ENCODE measurements at regions not wholly inside any gene's neighbourhood (a gene's known extent, or its start where the extent isn't known, plus 50 kb on each side); places are given as distances from the start of the nearest gene placed in this dataset.

DNA sequence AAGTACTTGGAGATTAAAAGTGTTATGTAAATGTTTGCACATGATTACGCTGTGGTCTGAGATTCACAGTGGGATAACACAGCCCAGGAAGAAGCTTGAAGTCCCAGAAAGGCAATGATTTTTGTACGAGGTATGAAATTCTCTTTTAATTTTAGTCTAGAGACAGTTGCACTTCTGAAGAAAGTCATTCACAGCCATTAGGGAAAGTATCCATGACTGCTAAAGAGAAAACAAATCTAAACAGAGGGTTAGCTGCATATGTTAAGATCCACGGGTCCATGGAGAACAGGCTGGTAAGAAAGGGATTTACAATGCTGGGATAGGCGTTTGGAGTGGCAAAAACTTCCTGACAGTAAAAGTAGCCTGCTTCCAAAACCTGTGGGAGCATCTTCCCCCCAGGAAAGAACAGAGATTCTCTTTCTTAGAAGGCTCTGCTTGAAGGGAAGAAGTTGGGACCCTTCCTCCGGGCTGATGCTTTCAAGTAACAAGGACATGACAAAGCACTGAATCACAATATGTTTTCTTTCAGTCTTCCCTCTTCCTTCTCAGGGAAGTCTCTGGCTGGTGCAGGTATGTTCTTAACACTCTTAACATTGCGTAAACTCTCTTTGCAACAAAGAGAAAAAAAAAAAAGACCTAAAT lies 220.8 kb upstream of the CELF2 start:
- DNase-seq (ENCODE audit: low spot score), result peak; percentile 51

DNA sequence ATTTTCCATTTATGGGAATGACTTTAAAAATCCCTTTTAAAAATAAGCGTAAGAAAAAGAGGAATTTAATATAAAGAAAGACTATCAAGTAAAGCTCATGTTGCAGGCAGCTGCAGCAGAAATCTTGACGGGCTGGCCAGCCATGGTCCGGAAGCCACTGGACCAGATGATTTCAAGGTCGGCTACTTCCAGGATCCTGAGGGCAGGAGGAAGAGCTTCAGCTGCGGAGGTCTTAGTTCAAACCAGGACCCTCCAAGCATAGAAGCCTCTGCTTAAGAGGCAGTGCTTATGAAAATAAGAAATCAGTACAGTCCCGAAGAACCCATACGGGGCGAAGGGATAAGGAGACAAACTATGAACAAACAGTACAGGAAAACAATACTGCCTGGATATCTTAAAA lies 220.2 kb upstream of the CELF2 start:
- peak; percentile 40 for DNase-seq (ENCODE audit: low spot score)
- in situ Hi-C loops (cut with HindIII; ENCODE audit: low sequenced_read_pairs), result no loop called here

More for the DNA sequence above, 220.8 kb upstream of the CELF2 start:
- in situ Hi-C loops (cut with HindIII; ENCODE audit: low sequenced_read_pairs), result no loop called here

DNA sequence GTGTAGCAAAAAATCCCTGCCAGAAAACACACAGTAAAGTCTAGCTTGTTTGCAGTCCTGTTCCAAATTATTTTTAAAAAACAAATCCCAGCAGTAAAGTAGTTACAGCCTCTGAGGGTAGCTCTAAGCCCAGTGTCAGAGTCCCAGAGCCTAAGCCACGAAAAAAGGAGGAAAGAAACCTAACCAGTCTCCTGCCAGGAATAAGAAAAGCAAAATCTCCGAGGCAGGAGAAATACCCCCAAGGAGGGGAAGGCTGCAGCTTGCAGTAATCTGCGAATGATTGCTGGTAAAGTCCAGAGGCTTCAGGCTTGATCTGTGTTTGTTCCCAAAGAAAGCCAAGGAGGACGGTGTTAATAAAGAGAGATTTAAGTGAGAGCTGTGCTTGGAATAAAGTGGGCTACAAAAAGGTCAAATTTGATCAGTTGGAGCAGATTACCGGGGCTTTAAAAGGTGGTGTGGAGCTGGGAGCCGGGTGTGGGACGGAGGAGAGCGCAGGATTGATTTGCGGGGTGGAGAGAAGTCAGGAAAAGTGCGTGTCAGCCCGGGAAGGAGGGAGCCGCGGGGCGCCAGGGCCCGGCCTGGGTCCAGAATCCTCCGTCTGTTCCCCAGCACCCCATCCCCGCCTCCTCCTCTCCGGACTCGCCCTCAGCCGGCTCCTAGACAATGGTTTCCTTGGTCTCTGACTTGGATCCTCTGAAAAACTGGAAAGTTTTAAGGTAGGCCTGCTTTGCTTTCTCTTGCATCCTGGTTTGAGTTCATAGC lies 219.4 kb upstream of the CELF2 start:
- in situ Hi-C loops (cut with HindIII; ENCODE audit: low sequenced_read_pairs), result no loop called here
- peak; percentile 60 for DNase-seq (ENCODE audit: low spot score)

DNA sequence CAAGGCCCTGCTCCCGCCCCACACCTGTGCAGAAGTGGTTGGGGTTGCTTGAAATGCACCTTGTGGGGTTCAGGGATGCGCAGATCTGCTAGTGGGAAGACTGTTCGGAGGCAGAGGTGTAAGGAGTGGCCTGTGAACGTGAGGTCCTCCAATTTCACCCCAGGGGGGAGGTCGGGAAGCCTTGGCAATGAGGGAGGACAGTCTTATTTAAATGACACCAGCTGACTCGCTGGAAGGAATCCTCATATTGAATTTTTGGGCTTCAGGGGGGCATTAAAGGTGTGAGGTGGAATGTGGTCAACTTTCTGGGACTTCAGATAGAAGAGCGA lies 218.8 kb upstream of the CELF2 start:
- in situ Hi-C loops (cut with HindIII; ENCODE audit: low sequenced_read_pairs), result no loop called here
- no peak for DNase-seq (ENCODE audit: low spot score)

DNA sequence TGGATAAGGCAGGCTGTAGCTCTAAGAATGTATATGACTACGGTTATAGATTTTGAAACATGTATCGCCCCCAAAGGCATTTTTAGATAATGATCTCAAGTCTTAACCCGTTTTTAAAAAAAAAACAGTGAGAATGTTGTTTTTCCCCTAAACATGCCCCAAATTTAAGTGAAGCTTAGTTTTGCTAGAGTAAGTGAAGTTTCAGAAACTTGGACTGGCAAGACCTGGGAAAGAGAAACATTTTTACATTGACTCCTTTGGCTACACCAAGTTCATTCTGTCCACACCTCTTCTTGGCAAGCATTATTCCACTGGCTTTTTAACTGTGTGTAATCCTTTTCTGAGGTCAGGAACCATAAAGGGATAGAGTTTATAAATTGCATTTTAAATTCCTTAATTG lies 216.7 kb upstream of the CELF2 start:
- in situ Hi-C loops (cut with HindIII; ENCODE audit: low sequenced_read_pairs), result no loop called here
- DNase-seq (ENCODE audit: low spot score), result no peak

DNA sequence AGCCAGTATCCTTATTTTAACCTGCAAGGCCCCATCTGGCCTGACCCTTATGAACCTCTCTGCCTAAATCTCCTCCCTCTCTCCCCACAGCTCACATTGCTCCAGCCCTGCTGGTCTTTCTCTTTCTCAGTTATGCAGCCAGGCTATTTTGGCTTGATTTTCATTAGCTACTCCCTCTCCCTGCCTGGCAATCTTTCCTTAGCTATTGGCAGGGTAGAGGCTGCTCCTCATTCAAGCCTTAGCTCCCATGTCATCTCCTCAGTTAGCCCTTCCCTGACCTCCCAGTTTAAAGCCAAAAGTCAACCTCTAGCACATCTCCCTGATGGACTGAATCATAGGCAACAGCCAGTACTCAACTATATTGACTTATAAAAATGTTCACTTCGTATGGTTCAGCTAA lies 214.4 kb upstream of the CELF2 start:
- DNase-seq (ENCODE audit: low spot score), result peak; percentile 77
- in situ Hi-C loops (cut with HindIII; ENCODE audit: low sequenced_read_pairs), result no loop called here

DNA sequence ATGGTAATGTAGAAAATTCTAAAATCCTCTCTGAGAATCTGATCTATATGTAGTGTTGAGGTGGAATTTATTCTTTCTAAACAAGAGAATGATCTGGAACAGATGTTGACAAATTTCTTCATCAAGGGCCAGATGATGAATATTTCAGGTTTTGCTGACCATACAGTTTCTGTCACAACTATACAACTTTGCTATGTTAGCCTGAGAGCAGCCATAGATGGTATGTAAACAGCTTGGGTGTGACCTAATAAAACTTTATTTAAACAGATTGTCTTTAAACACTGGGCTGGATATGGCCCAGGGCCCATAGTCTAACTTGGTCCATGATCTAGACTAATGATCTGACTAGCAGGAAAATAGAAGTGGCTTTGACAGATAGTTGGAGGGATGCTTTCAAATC lies 213.6 kb upstream of the CELF2 start:
- no peak for DNase-seq (ENCODE audit: low spot score)
- in situ Hi-C loops (cut with HindIII; ENCODE audit: low sequenced_read_pairs), result no loop called here

DNA sequence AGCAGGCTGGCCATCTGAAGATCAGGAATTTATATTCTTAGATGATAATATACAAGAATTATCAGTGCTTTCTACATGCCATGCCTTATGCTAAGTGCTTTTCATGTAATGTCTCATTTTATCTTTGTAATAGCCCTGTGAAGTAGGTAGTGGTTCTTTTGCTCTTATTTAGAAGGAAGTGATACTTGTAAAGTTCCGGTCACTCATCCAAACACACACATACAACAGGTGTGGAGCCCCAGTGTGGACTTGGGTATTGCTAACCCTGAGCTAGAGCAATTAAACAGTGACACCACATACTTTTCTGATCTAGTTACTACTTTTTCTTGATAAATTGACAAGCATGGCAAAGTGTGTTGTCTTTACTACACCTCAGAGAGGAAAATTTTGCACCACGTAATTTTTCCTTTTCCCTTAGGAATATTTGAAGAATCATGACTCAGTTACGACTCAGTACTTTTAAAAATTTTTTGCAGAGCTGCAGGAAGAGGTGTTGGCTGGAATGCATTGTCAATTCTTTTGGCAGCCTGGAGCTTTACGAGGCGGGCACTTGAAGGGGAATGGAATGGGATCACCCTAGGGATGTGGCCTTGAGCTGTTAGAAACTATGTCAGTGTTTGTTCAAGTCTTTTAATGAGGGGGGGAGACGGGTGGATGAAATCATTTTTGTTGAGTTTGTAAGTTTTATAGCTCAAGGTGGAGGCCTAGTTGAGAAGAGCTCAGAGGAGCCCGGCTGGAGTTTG lies 212.5 kb upstream of the CELF2 start:
- in situ Hi-C loops (cut with HindIII; ENCODE audit: low sequenced_read_pairs), result no loop called here
- no peak for DNase-seq (ENCODE audit: low spot score)

DNA sequence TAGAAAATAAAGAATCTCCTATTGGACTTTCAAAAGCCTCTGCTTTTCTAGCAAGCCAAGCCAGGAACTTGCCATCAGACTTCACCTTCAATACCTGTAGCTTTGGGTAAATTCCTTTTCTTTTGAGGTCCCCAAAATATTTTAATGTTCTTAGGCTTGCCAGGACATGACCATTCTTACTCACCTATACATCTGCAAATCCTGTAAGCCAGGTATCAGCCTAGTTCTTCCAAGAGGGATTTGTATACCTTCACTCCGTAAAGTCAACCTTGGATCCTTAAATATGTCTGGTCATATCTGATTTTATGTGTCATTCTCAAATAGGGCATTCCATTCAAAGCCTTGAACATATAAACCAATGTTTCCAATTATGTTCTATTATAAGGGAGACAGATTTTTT lies 210.6 kb upstream of the CELF2 start:
- in situ Hi-C loops (cut with HindIII; ENCODE audit: low sequenced_read_pairs), result no loop called here
- DNase-seq (ENCODE audit: low spot score), result no peak

DNA sequence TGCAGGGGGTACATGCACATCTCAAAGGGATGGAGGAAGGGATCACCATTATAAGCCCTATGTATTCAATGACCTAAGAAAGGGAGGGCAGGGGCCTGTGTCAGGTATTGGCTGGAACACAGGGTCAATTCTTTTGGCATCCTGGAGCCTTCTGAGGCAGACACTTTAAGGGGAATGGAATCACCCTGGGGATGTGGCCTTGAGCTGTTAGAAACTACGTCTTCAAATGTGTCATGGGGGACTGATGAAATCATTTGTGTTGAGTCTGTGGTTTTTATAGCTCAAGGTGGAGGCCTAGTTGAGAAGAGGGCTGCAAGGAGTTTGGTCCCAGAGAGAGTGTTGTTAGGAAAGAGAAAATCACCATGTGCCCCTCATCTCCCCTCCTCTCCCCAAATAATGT lies 206.1 kb upstream of the CELF2 start:
- DNase-seq (ENCODE audit: low spot score), result no peak
- in situ Hi-C loops (cut with HindIII; ENCODE audit: low sequenced_read_pairs), result no loop called here

DNA sequence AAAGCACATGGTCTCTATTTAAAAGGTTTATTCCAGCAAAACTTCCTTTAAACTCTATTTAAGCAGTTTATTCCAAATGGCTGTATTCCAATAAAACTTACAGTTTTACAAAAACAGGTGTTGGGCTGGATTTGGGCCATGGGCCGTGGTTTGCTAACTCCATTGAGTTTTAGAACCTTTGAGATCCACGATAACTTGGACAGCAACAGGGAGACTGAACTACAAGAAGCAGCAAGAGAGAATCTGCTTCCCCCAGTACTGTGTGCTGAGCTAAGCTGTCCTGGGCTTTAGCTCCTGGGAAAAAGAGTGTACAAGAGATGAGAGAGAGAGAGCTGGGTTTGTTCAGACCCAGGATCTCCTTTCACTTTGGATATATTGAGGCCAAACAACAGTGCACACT lies 204.0 kb upstream of the CELF2 start:
- no peak for DNase-seq (ENCODE audit: low spot score)
- in situ Hi-C loops (cut with HindIII; ENCODE audit: low sequenced_read_pairs), result no loop called here

DNA sequence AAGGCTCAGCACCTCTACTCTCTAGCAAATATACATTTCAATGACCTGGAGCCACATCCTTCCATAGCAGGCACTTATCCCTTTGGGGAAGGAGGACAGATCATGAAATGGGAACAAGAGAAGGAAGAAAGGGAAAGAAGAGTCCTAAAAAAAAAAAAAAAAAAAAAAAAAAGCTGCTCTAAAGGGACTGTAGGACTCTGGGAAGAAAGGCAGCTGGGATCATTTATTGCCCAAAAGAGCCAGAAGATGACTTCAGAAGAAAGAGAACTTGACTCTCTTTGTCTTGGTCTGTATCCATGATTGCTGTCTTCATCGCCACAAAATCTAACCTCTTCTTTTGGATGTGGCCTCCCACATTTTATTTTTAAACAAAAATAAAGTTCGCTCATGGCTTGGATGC lies 203.6 kb upstream of the CELF2 start:
- DNase-seq (ENCODE audit: low spot score), result no peak
- in situ Hi-C loops (cut with HindIII; ENCODE audit: low sequenced_read_pairs), result no loop called here

DNA sequence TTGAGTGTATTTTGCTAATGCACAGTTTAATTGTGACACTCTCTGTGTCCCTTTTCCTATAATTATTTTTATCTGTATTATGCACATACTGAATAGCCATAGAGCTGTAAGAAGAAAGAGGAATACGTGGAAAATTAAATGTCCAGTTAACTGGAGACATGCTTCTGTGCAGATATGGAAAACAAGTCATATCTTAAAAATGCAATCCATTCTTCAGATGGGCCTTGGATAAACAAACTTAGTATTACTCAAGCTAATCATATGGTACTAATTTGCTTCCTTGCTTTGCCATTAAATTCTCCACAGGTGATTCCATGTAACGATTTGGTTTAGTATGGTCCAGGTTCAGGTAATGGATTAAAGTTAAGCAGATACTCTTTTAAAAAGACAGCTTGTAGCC lies 201.2 kb upstream of the CELF2 start:
- in situ Hi-C loops (cut with HindIII; ENCODE audit: low sequenced_read_pairs), result no loop called here
- DNase-seq (ENCODE audit: low spot score), result no peak

DNA sequence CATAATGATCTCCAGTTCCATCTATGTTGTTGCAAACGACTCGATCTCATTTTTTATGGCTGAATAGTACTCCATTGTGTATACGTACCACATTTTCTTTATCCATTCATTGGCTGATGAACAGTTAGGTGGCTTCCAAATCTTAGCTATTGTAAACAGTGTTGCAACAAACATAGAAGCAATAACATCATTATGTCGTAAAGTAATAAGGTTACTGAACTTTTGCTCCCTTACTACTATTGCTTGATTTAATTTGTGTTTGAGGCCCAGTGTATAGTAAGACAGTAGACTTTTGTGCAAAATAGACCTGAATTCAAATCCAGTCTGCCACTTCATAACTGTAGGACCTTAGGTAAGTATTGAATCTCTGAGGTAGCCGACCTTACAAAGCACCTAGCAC lies 200.1 kb upstream of the CELF2 start:
- no peak for DNase-seq (ENCODE audit: low spot score)

DNA sequence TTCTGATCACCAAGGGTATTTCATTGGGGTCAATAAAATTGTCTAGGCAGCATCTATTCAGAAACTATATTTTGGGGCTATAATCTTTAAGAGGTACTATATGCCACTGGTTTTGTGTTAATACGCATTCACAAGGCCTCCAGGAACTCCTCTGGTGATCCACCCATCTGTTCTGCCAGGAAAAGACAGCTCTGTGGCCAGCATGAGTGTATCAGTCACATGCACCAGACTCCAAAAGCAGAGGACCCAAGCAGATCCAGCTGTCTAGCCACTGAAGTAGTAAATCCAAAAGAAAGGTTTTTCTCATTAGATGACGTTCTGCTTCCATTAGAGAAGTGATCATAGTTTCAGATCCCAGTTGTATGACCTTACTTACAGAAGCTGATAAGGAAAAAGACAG lies 199.6 kb upstream of the CELF2 start:
- DNase-seq (ENCODE audit: low spot score), result no peak
- in situ Hi-C loops (cut with HindIII; ENCODE audit: low sequenced_read_pairs), result no loop called here

More for the DNA sequence above, 200.1 kb upstream of the CELF2 start:
- in situ Hi-C loops (cut with HindIII; ENCODE audit: low sequenced_read_pairs), result no loop called here

DNA sequence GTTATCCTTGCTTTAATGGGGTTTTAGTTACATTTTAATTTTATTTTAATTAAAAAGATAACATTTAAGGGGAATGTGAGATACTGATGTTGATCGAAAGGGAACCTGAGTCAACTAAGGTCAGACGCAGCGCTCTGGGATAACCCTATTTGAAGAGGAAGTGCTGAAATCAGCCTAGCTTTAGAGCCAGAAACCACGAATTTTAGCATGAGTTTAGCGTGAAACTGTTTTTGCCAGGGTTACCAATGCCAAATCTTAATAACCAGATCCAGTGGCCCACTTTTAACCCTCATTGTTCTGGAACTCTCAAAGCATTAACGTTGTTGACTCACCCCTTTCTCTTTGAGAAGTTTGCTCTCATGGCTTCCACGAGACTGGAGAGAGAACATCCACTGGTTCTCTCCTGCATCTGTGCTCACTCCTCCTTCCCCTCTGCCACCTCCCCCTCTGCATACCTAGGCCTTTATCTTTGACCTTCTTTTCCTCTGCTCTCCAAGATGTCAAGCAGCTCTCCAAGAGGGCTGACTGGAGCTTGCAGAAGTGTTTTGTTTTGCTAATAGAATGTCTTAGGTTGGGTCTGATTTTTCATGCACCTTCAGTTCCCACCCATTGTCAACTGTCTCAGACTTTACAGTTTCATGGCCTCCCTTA lies 198.3 kb upstream of the CELF2 start:
- in situ Hi-C loops (cut with HindIII; ENCODE audit: low sequenced_read_pairs), result no loop called here
- no peak for DNase-seq (ENCODE audit: low spot score)

DNA sequence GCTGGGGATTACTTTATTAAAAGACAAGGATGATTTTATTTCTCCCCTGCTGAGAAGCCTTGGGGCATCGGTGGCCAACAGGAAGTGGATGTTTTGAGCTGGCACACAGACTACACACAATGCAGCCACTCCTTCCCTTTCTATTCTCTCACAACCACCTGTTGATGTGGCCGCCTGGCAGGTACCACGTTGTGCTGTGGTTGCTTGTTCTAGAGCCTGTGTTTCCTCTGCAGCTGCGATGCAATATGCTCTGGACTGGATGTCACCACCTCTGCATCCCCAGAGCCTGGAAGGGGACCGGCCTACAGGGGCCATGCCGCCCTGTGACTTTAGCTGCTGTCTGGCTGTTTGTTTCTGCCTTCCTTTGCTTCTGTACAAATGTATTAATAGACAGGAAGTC lies 195.7 kb upstream of the CELF2 start:
- DNase-seq (ENCODE audit: low spot score), result no peak
- in situ Hi-C loops (cut with HindIII; ENCODE audit: low sequenced_read_pairs), result no loop called here

DNA sequence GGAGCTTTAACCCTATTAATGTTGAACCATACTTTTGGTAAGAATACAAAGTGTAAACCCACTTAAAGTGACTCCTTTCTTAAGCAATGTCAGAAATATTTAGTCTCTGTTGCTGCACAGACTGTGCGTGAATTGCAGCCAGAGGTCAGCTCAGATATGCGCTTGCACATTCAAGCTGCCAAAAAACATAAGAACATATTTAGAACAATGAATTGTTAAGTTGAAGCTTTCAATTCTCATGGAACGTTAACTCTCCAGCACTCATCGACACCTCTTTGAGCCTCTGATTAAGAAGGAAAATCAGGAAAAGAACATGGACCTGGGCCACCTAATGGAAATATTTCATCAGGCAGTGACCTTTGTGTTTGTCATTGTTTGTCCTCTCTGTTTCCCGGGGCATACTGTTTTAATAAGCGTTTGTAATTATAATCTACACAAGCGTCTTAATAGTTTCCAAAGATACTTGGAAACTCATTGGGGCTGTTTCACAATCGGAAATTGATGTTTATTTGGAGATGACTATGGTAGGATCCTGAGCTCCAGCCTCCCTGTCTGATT lies 193.0 kb upstream of the CELF2 start:
- DNase-seq (ENCODE audit: low spot score), result no peak
- in situ Hi-C loops (cut with HindIII; ENCODE audit: low sequenced_read_pairs), result no loop called here

DNA sequence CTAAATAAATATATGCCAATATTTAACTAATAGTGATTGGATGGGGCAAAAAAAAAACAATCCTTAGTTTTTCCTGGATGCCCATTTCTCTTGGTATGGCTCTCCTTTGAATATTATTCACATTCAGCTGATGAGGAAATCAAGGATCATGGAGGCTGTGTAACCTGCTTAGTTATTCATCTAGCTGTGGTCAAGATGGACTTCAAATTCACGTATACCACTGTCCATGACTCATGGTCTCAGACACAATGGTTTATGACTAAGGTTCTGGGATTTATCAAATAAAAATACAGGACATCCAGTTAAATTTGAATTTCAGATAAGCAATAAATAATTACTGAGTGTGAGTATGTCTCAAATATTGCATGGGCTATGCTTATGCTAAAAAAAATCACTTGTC lies 191.5 kb upstream of the CELF2 start:
- no peak for DNase-seq (ENCODE audit: low spot score)
- in situ Hi-C loops (cut with HindIII; ENCODE audit: low sequenced_read_pairs), result no loop called here

DNA sequence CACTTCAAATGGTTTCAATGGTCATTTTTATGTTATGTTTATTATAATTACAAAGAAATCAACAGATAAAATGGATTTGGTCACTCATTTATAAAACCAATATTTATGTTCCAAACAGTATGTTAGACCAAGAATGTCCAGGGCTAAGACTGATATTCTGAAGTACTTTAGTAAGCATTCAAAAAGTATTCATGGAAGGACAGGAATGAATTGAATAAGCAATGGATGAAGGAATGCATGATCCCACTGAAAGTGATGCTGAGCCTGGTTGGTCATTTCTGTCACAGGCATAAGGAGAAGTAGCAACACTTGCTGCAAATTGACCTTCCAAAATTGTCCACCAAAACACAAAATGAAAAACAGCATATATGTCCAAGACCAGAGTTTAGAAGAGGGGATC lies 189.0 kb upstream of the CELF2 start:
- no peak for DNase-seq (ENCODE audit: low spot score)
- in situ Hi-C loops (cut with HindIII; ENCODE audit: low sequenced_read_pairs), result no loop called here
